NCI-H82 treated with DMSO at 0.1 percent for 48 hours (cell line): ENCODE measurements at regions not wholly inside any gene's neighbourhood (a gene's known extent, or its start where the extent isn't known, plus 50 kb on each side); places are given as distances from the start of the nearest gene placed in this dataset.

ENCODE experiments used
- DNase-seq: peaks from one replicate; lab custom pipeline; 2025; ENCODE audit not compliant: unreplicated experiment; lab: John Stamatoyannopoulos, UW

DNA sequence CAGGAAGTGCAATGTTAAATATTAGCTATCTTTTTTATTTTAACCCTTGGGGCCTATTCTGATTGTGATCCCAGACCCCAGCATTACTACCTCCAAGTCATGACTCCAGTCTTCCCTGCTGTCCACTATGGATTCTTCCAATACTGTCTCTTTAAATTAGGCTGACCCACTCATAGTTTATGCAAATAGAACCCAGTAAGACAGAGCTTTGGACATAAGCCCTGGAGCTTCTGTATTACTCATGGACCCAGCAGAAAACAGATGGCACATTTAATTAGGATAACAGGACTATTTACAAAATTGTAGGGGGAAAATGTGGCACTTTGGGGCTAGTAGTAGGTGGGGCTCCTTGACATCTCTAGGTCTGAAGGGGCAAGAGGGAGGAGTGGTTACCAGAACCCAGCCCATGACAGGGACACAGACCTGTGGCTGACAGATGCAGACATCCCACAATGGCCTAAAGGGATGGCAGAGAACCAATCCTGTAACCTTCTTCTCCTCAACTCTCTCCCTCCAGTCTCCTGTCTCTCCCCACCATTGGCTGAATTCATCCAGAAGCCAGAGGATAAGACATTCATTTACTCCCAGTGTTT, 233.5 kb downstream of the OMA1 start:
- peak; percentile 14 for DNase-seq

DNA sequence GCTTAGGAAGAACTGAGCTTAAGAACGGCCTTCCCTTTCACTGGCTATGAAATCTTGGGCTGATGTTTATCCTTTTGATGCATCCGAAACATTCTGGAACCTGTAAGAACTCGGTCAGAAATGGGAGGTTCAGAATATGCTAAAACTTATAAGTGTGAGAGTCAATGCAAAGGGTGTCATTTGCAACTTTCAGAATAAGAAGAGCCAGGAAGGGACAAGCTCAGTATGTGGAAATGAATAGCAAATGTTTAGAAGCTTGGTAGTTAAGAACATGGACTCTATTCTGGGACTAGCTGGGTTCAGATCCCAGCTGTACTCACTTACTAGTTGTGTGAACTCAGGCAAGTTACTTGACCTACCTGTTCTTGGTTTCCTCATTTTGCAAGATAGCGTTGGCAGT, 234.1 kb downstream of the OMA1 start:
- DNase-seq: no peak

- no peak for DNase-seq
Observed at GRCh38 chr1:58310881-58311280, 235.6 kb downstream of the OMA1 start.

DNA sequence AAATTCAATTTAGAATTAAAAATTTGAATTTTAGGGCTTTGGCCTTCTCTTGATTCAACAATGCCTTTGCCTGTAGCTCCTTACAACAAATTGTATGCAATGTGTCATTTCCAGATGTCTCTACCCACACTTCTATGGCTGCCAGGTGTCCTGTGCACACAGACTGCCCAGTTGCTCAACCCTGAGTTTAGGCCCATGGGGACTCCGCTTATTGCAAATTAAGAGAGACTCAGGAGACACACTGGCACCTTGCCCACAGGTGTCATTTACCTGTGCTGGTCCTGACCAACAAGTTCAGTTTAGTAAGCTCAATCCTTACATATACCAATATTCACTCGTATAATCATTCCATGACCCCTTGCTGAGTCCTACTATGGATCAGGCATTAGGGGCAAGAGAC, 236.1 kb downstream of the OMA1 start:
- no peak for DNase-seq

DNA sequence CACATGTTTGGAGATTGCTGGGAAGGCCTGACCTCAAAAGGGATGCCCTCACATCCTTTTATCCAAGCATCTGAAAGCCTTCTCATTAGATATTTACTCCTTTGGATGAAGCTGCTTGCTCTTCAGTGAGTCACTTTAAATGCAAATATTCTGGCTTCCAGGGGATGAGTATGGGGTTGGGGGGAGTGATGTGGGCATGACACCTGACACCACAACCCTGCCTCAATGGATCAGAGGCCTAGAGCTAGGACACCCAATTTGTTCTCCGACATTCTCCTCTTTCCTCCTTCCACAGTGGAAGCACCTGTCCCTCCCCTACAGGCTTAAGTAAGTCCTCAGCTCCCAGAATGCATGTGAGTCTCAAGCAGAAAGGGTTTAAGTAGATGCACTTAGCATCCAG, 238.3 kb downstream of the OMA1 start:
- DNase-seq: no peak

DNA sequence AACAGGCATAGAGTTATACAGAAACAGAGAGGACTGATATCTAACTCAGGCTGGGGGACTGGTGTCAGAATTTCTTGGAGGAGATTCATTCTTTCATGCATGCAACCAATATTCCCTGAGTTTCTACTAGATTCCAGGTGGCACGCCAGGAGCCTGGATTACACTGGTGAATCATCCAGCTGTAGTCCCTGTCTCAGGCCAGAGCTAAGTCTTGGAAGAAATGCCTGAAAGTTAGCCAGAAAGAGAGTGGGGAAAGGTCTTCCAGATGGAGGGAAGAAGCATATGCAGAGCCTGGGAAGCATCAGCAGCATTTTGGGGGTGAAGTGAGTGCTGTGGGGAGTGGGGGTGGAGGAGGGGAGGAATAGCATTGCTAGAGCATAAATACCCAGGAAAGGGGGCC, 239.1 kb downstream of the OMA1 start:
- DNase-seq: no peak

GRCh38 chr1:58305622-58306021, 240.9 kb downstream of the OMA1 start:
- DNase-seq: no peak

DNA sequence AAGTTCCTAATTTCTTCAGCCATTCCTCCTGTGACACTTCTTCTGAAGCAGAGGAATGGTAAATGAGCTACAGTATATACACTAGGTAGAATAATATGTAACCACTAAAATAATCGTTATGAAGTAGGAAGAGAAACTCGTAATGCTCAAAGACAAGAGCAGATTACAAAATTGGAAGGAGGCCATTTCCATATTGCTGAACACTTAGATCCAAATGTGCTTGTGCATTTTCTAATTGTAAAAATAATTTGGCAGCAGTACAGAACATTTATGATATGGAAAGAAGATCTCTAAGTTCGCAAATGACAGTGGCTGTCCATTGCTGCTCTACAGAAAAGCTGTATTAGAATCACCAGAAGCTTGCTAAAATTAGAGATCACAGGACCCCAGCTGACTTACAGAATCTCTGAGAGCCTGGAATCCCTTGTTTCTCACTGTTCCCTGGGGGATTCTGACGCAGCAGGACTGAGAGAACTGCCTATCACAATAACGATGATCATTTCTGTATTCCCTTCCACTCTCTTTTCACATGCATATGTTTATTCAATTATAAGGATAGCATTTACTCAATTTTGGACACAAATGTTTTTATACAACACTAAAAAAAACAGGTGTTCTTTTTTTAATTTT, 242.1 kb downstream of the OMA1 start:
- no peak for DNase-seq

- no peak for DNase-seq
Observed at GRCh38 chr1:58303841-58304240, 242.7 kb downstream of the OMA1 start.

- DNase-seq: no peak
Observed at GRCh38 chr1:58293388-58293787, 253.1 kb downstream of the OMA1 start.

DNA sequence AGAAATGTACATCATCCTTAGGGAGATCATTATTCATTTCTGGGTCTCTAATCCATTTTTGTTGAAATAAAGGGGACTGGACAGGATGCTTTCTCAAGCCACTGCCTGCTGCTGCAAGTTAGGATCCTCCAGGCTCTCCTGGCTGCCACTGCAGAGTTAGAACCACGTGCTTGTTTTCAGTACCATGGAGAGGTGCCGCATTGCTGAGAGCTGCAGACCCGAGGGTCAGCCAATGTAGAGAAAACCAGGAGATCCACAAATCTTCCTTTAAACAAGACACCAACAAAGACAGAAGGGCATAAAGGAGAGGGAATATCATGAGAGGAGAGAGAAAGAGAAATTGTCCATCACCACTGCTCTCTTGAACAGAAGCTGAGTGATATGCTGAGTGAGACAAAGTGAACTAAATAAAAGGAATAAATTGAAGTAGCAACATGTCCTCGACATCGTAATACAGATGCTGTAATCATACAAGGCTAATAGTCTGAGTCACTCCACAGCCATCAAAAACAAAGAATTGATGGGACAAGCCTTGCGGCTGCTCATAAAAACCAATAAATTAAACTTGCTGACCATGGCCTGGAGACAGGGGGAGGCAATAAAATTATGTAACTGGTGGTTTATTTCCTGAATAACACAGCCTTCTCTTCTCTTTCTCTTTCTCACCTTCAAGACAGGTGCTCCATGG, 255.7 kb downstream of the OMA1 start:
- DNase-seq: no peak

- DNase-seq: no peak
Observed at GRCh38 chr1:58288624-58289142, 257.8 kb downstream of the OMA1 start.

GRCh38 chr1:58287894-58288623, 258.5 kb downstream of the OMA1 start:
- no peak for DNase-seq

GRCh38 chr1:58284225-58284510, 262.4 kb downstream of the OMA1 start:
- DNase-seq: no peak

- DNase-seq: no peak
Observed at GRCh38 chr1:58283388-58284224, 262.9 kb downstream of the OMA1 start.

GRCh38 chr1:58282623-58283387, 263.7 kb downstream of the OMA1 start:
- no peak for DNase-seq

GRCh38 chr1:58266242-58266641, 280.3 kb downstream of the OMA1 start:
- DNase-seq: peak; percentile 2

GRCh38 chr1:58264462-58264861, 282.1 kb downstream of the OMA1 start:
- DNase-seq: no peak

DNA sequence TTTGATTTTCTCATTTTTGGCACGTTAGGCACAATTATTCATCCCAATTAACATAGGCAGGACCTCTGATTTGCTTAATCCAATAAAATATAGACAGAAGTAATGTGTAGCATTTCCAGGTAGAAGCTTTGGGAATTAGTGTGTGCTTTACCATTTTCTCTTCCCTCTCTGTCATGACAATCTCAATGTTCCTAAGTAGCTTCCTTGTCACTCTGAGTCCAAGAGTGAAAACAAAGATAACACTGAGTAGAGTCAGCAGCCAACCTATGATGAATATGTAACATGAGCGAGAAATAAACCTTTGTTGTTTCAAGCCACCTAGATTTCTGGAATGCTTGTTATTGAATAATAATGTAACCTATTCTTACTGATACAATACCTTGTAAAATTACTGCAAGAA, 283.8 kb downstream of the OMA1 start:
- no peak for DNase-seq

GRCh38 chr1:58258082-58258481, 288.4 kb downstream of the OMA1 start:
- DNase-seq: no peak
